ENCODE measurements at regions not wholly inside any gene's neighbourhood (a gene's known extent, or its start where the extent isn't known, plus 50 kb on each side); places are given as distances from the start of the nearest gene placed in this dataset.
A peak's percentile ranks its signal among the peaks of the same experiment; 100 is the strongest.
"Not testable (repeated sequence)": the region's sequence is repeated elsewhere in the genome, so short reads cannot be mapped to it uniquely, and the experiment has no call there.

GRCh38 chr6:134634466-134634865 lies 315.4 kb downstream of the ALDH8A1 start:
- peak; percentile 33 to 62 (median 57) for DNase-seq

GRCh38 chr6:134632982-134633940 lies 315.3 kb upstream of the SGK1 start:
- peak; percentile 40 to 51 (median 42) for DNase-seq

- DNase-seq: peak; percentile 74 to 91 (median 91)
Observed at GRCh38 chr6:134632024-134632423, 314.1 kb upstream of the SGK1 start.

GRCh38 chr6:134631398-134631924 lies 313.5 kb upstream of the SGK1 start:
- no peak for DNase-seq

- DNase-seq: peak; percentile 75 to 84 (median 77)
Observed at GRCh38 chr6:134630508-134631121, 312.7 kb upstream of the SGK1 start.

- DNase-seq: no peak
Observed at GRCh38 chr6:134628154-134628553, 310.2 kb upstream of the SGK1 start.

- no peak for DNase-seq
Observed at GRCh38 chr6:134627707-134628106, 309.8 kb upstream of the SGK1 start.

GRCh38 chr6:134626589-134626988 lies 308.7 kb upstream of the SGK1 start:
- no peak for DNase-seq

GRCh38 chr6:134626086-134626485 lies 308.2 kb upstream of the SGK1 start:
- DNase-seq: no peak

- no peak for DNase-seq
Observed at GRCh38 chr6:134624781-134625180, 306.9 kb upstream of the SGK1 start.

GRCh38 chr6:134623401-134623800 lies 305.5 kb upstream of the SGK1 start:
- DNase-seq: no peak

- DNase-seq: no peak
Observed at GRCh38 chr6:134622382-134623173, 304.7 kb upstream of the SGK1 start.

- DNase-seq: no peak
Observed at GRCh38 chr6:134621858-134622257, 303.9 kb upstream of the SGK1 start.

- DNase-seq: peak in 1 of 3 donors; percentile 40
Observed at GRCh38 chr6:134619789-134620188, 301.9 kb upstream of the SGK1 start.

- DNase-seq: no peak
Observed at GRCh38 chr6:134619077-134619476, 301.2 kb upstream of the SGK1 start.

GRCh38 chr6:134614606-134615485 lies 296.9 kb upstream of the SGK1 start:
- DNase-seq: no peak

GRCh38 chr6:134612128-134612527 lies 294.2 kb upstream of the SGK1 start:
- not testable (repeated sequence) for DNase-seq

- no peak for DNase-seq
Observed at GRCh38 chr6:134610411-134610810, 292.5 kb upstream of the SGK1 start.

GRCh38 chr6:134609716-134610261 lies 291.9 kb upstream of the SGK1 start:
- no peak for DNase-seq

GRCh38 chr6:134607411-134607810 lies 289.5 kb upstream of the SGK1 start:
- no peak for DNase-seq

GRCh38 chr6:134605034-134605433 lies 287.1 kb upstream of the SGK1 start:
- DNase-seq: no peak

All from suppressor macrophage treated with lipopolysaccharide for 1 hour (primary cell).